CD4-positive, alpha-beta T cell treated with Interleukin-4 for 1 hour (primary cell): ENCODE measurements at regions not wholly inside any gene's neighbourhood (a gene's known extent, or its start where the extent isn't known, plus 50 kb on each side); places are given as distances from the start of the nearest gene placed in this dataset.
"Not testable (repeated sequence)": the region's sequence is repeated elsewhere in the genome, so short reads cannot be mapped to it uniquely, and the experiment has no call there.

Experiments
- DNase-seq, 2 donors: peaks; one replicate each; pipeline ENCODE4 v3.0.0-alpha.2; 2020 to 2022

GRCh38 chr2:107737756-107738155 lies 88.9 kb upstream of the RGPD4 start:
- no peak for DNase-seq

GRCh38 chr2:107738266-107738665 lies 88.4 kb upstream of the RGPD4 start:
- no peak for DNase-seq

GRCh38 chr2:107740300-107740699 lies 86.4 kb upstream of the RGPD4 start:
- DNase-seq, result no peak

GRCh38 chr2:107742460-107743027 lies 84.1 kb upstream of the RGPD4 start:
- no peak for DNase-seq

- no peak for DNase-seq
Observed at GRCh38 chr2:107743274-107743673, 83.4 kb upstream of the RGPD4 start.

GRCh38 chr2:107745100-107745499 lies 81.6 kb upstream of the RGPD4 start:
- no peak for DNase-seq

- DNase-seq, result not testable (repeated sequence)
Observed at GRCh38 chr2:107746552-107747198, 80.0 kb upstream of the RGPD4 start.

GRCh38 chr2:107747199-107747963 lies 79.3 kb upstream of the RGPD4 start:
- DNase-seq, result not testable (repeated sequence)

GRCh38 chr2:107747964-107748583 lies 78.6 kb upstream of the RGPD4 start:
- DNase-seq, result no peak

- DNase-seq, result no peak
Observed at GRCh38 chr2:107751936-107752335, 74.8 kb upstream of the RGPD4 start.

GRCh38 chr2:107753806-107754205 lies 72.9 kb upstream of the RGPD4 start:
- not testable (repeated sequence) for DNase-seq

GRCh38 chr2:107757223-107757622 lies 69.5 kb upstream of the RGPD4 start:
- no peak for DNase-seq

- DNase-seq, result no peak
Observed at GRCh38 chr2:107760620-107761364, 65.9 kb upstream of the RGPD4 start.

- no peak for DNase-seq
Observed at GRCh38 chr2:107772353-107772752, 54.3 kb upstream of the RGPD4 start.

GRCh38 chr2:107775211-107775610 lies 51.5 kb upstream of the RGPD4 start:
- no peak for DNase-seq

GRCh38 chr2:107775791-107776190 lies 50.9 kb upstream of the RGPD4 start:
- no peak for DNase-seq

- DNase-seq, result no peak
Observed at GRCh38 chr2:107776362-107776761, 50.3 kb upstream of the RGPD4 start.
